22Rv1 (cell line): ENCODE measurements at regions not wholly inside any gene's neighbourhood (a gene's known extent, or its start where the extent isn't known, plus 50 kb on each side); places are given as distances from the start of the nearest gene placed in this dataset.

Experiments
- CTCF ChIP-seq: fragments of 450-650 bp; IDR thresholded peaks from 2 replicates; pipeline ENCODE4 v1.5.1; 2017; ENCODE audit warnings: mild to moderate bottlenecking
- ZFX ChIP-seq: fragments of 450-650 bp; IDR thresholded peaks from 2 replicates; pipeline ENCODE4 v1.6.1; 2017; ENCODE audit warnings: antibody characterized with exemption, borderline replicate concordance

GRCh38 chr5:135205632-135206349 lies 171.8 kb upstream of the PITX1 start:
- no peak for TF ChIP-seq CTCF
- no peak for TF ChIP-seq ZFX
